ENCODE measurements at regions not wholly inside any gene's neighbourhood (a gene's known extent, or its start where the extent isn't known, plus 50 kb on each side); places are given as distances from the start of the nearest gene placed in this dataset.
A peak's percentile ranks its signal among the peaks of the same experiment; 100 is the strongest.
"Not testable (repeated sequence)": the region's sequence is repeated elsewhere in the genome, so short reads cannot be mapped to it uniquely, and the experiment has no call there.

DNA sequence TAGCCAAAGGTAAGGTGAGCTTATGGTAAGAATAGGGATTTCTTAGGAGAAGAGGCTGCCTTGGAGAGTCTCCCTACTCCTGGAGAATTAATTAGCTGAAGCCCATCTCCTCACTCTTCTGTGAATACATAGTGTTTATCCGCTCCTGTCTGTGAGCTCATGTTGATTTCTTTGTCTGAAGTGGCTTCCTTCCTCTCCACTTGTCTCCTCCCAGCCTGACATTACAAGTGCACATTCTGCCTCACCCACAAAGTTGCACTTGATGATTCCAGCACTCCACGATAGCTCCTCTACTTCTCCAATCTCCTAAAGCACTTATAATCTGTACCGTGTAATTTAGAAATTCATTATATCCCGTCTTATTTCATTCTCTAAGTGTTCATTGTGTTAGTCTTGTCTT lies 287.2 kb downstream of the QKI start:
- no peak overlapping the region for H3K4me3 ChIP-seq (ENCODE audit: low read length)
- no peak for DNase-seq (ENCODE audit: low read depth, low spot score)

DNA sequence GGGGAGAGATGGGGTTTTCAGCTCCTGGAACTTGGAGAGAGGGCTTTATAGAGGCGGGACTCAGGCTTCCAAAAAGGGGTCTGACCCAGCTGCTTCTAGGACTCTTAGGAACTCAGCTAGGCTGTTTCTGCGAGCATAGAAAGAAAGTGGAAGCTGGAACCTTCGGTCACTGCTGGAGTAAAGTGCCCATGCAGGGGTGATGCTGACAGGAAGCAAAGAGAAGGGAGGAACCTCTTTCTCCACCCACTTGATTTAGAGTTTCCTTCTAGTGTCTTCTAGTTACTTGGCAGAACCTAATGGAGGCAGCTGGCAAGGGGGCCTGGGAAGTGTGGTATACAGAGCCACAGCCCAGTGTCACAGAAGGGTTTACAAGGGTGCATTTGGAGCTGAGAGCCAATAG lies 283.6 kb downstream of the QKI start:
- no peak overlapping the region for H3K4me3 ChIP-seq (ENCODE audit: low read length)
- DNase-seq (ENCODE audit: low read depth, low spot score), result no peak

DNA sequence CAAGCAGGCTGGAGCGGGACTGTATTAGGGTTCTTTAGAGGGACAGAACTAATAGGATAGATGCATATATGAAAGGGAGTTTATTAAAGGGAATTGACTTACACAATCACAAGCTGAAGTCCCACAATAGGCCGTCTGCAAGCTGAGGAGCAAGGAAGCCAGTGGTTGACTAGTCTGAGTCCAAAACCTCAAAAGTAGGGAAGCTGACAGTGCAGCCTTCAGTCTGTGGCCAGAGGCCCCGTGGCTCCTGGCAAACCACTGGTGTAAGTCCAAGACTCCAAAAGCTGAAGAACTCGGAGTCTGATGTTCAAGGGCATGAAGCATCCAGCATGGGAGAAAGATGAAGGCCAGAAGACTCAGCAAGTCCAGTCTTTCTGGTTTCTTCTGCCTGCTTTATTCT lies 281.8 kb downstream of the QKI start:
- not testable (repeated sequence) for DNase-seq (ENCODE audit: low read depth, low spot score); H3K4me3 ChIP-seq (ENCODE audit: low read length)

DNA sequence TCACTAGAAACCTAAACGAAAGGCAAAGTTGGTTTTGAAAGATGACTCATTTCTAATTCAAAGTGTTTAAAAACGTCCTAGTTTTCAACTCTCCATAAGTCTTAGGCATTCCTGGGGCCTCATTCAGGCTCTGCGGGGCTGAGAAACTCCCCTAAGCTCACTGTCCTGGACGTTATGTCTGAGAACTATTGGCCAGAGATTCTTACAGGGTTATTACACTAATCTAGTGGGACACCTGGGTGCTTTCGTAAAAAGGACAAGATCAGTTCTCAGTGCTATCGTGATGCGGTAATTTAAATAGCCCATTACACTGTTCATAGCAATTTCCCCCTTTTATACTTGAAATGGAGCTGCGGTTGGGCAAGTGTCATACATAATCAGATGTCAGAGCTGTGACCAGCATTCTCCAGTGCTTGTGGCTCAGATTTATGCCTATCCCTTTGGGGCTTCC lies 280.9 kb downstream of the QKI start:
- no peak overlapping the region for H3K4me3 ChIP-seq (ENCODE audit: low read length)

DNA sequence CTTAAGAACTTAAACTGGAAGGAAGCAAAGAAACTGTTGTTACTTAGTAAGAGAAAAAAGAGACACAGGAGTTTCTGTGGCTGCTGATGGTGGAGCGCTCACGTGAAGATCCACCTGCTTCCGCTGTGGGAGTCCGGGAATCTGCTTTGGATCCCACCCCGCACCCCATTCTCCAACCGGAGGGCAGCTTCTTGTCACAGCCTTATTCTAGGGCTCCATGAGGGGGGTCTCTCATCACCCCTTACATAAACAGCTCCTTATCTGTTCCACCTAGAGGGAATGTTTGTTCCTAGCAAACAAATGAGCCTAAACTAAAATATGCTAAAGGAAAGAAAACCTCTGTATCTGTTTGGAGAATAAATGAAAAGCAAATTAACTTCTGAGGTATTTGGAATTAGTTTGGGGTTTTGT lies 280.5 kb downstream of the QKI start:
- no peak for DNase-seq (ENCODE audit: low read depth, low spot score)
- no peak overlapping the region for H3K4me3 ChIP-seq (ENCODE audit: low read length)

More for the DNA sequence above, 280.9 kb downstream of the QKI start:
- DNase-seq (ENCODE audit: low read depth, low spot score), result no peak

DNA sequence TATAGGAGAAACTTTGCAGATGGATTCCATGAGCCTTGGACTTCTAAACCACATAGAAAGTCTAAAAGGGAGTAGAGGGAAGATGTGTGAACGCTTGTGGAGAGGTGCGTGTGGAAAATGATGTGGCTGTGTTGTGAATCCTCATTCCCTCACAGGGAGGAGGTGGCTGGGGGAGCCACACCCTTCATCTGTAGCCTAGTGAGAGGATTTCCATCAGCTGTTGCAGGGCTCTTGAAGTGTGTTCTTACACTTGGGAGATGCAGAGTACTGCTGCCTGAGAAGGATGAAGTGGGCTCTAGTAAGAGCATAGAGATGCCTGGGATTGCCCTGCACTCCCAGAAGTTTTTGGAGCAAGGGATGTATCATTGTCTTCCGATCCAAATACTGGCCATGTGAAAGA lies 279.6 kb downstream of the QKI start:
- DNase-seq (ENCODE audit: low read depth, low spot score), result no peak
- H3K4me3 ChIP-seq (ENCODE audit: low read length), result no peak overlapping the region

DNA sequence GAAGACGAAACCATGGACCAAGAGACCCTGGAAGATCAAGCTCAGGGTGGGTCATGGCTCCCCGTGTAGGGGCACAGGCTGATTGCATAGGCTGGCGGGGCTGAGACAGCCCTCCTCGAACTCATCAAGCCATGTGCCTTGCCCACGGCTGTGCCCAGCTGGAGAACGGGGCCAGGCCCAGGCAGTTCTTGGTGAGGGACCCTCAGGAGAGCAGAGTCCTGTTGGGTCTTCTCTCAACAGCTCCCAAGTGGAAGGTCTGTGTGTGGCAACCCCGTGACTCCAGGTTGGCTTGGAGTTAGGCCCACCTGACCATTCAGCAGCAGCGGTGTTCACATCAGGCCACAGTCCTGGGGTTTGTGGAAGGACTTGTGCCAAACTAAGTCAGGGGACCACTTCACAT lies 276.5 kb downstream of the QKI start:
- no peak overlapping the region for H3K4me3 ChIP-seq (ENCODE audit: low read length)
- no peak for DNase-seq (ENCODE audit: low read depth, low spot score)

DNA sequence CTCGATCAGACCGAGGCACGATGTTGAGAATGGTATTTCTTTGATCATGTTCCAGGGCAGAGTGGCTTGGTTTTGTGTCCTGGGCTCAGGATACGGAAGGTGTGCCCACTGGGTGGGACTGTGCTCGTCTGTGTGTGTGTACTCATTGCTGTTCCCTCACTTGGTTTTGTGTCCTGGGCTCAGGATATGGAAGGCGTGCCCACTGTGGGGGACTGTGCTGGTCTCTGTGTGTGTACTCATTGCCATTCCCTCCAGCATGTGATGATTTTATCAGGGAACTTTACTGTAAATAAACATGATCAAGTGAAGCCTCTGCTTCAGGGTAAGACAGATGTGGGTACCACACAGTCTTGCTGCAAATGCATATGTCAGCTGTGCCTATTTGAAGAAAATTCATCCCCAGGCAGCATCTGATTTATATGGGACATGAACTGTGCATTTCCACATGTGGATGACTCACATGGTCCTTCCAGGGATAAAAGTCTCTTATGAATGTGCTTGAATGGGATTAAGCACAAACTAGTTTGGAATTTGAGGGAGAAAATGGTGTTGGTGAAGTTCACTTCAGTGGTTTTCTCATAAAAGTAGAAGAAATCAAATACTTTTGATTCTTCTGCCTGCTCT lies 274.3 kb downstream of the QKI start:
- DNase-seq (ENCODE audit: low read depth, low spot score), result no peak
- no peak overlapping the region for H3K4me3 ChIP-seq (ENCODE audit: low read length)

DNA sequence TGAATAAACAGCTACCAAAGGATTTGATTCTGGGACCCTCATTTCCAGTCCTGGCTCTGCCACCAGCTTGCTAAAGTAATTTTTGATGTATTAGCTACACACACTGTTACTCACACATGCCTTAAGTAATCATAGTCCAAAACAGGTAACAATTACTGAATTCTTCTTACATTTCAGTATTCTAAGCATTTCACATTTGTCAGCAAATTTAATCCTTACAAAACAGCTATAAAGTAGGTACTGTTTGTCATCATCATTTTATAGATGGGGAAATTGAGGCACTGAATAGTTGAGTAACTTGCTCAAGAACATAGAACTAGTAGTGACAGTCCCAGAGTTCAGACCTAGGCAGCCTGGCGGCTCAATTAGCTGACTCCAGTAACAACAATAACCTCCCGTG lies 272.6 kb downstream of the QKI start:
- DNase-seq (ENCODE audit: low read depth, low spot score), result no peak
- no peak overlapping the region for H3K4me3 ChIP-seq (ENCODE audit: low read length)

DNA sequence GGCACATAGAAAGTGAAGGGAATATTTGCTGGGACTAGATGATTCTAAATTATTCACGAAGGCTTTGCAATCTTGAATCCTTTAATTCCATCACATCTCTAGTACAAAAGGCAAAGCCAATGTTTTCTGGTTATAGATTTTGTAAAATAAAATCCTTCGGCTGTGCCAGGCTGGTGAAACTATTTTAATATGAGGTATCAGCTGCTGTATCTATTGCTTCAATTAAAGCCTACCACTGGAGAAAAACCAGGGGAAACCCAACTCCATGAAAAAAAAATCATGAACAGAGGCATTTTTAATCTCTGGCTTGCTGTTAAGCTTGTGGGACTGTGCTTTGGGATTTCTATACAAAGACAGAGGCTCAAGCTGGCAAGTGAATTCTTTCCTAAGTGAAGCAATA lies 271.8 kb downstream of the QKI start:
- no peak for DNase-seq (ENCODE audit: low read depth, low spot score)
- no peak overlapping the region for H3K4me3 ChIP-seq (ENCODE audit: low read length)

DNA sequence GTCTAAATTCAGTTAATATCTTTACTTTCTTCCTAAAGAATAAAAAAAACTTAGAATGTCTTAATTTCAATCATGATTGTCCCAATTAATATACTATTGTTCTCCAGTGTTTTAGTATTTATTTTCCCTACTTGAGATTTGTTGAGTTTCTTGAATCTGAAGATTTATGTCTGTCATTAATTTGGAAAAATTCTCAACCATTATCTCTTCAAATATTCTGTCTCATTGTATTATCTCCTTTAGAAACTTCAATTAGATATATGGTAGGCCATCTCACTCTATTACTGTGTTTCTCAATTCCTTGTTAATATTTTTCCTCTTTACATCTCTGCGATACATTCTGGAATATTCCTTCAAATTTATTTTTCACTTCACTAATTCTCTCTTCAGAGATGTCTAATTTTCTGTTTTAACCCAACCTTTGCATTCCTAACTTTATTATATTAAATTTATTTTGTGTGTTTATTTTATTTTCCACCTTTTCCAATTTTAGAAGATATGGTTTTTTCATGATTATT lies 268.6 kb downstream of the QKI start:
- no peak for DNase-seq (ENCODE audit: low read depth, low spot score)
- H3K4me3 ChIP-seq (ENCODE audit: low read length), result no peak overlapping the region

DNA sequence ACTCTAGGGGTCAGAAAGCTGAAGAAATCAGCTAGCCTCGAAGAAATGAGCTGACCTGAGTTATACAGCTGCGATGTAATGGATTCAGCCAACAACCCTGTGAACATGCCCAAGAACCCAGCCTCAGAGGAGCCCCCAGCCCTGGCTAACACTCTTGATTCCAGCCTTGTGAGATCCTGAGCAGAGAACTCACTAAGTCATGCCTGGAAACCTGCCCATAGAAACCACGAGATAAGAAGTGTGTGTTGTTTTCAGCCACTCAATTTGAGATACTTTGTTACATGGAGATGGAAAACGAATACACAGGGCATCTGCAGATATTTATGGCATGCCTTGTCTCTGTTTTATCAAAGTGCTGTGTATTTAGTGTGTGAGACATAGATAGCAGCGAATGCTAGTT lies 265.2 kb downstream of the QKI start:
- DNase-seq (ENCODE audit: low read depth, low spot score), result no peak
- H3K4me3 ChIP-seq (ENCODE audit: low read length), result no peak overlapping the region

DNA sequence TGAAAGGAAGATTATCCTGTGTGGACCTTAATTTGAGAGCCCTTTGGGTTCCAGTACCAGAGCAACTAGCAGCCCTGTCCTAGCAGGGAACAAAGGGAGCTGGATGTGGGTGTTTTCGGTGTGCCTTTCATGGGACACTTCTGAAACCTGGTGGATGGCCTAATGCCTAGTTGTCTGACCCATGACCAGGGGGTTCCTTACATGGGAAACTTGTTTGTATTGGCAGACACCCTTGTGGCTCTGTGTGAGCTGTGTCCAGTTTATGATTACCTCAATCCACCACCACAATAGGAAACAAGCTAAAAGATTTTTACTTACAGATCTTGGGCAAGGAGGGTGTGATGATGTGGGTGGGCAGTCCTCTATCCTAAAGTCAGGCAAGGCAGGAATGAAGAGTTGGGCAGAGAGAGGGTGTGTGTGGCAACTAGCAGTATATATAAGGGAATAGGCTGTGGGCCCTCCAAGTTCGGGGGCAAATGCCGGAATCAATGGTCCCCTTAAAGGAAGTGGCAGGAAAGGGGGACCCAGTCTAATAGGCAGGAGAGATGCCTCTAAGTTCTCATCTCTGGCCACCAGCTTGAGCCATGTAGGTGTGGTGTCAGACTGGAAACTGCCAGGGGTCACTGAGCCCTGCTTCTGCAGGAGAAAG lies 264.6 kb downstream of the QKI start:
- H3K4me3 ChIP-seq (ENCODE audit: low read length), result no peak overlapping the region
- DNase-seq (ENCODE audit: low read depth, low spot score), result no peak

DNA sequence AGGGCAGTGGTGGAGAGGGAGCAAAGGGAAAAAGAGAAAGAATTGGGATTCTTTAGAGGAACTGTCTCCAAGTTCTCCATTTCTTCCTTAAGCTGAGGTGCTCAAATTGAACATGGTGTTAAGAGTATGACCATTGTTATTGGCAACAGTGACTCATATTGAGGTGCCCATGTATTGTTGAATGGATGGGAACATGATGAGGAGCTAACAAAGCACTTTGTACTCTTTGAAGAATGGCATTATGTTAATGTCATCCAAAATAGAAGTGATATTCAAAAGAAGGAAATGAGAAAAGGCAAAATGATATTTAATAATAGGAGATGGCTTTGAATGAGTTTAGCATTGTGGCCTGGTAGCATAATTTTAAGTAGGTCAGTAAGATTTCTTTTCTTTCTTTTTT lies 261.1 kb downstream of the QKI start:
- H3K4me3 ChIP-seq (ENCODE audit: low read length), result no peak overlapping the region
- no peak for DNase-seq (ENCODE audit: low read depth, low spot score)

DNA sequence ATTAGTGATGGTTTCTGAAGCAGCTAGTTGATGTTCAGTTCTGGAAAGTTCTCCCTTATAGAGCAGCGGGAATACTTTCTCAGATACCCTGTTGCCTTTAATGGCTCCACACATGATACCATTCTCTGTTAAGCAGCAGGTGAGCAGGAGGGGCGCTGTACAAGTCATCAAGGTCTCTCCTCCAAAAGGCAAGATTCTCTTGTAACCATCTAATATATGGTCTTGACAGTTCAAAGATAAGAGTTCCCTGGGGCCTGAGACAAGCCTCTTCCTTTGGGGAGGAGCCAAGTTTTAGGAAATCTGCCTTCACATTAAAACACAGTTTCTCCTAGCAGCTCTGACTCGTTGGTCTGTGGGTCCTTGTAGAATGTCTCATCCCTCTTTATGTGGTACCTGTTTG lies 258.2 kb downstream of the QKI start:
- DNase-seq (ENCODE audit: low read depth, low spot score), result no peak
- no peak overlapping the region for H3K4me3 ChIP-seq (ENCODE audit: low read length)

DNA sequence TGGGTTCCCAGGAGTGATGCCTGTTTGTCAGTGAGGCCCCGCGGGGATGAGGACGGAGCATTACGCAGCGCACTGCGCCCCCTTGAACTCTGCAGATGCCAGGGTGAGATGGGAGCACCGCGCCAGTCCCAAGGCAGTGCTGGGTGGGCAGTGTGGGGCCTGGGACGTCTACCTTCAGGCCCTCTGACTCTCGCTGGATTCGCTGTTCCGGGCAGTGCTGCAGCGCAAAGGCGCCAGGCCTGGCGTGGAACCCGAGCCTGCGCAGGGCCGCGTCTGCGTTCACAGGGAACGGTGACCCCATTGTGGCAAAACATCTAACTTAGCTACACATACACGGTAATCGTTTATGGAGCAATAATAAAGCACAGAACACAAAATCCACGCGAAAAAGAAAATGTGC lies 257.3 kb downstream of the QKI start:
- no peak overlapping the region for H3K4me3 ChIP-seq (ENCODE audit: low read length)
- DNase-seq (ENCODE audit: low read depth, low spot score), result no peak

DNA sequence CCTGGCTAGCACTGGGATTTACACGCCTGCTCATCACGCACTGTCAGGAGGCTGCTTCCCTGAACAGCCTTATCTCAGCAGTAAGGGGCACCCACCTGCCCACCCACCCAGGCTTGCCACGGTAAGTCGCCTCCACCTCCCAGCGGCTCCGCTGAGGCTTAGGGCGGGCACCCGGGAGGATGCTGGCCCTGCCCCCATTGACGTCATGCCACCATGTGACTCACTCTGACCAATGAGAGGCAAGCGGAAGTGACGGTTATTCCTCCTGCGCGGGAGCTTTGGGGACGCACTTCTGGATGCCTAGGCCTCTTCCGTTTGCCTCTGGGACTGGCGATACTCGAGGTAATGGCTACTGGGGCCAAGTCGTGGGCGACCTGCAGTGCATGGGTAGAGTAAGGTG lies 256.8 kb downstream of the QKI start:
- no peak for DNase-seq (ENCODE audit: low read depth, low spot score)
- H3K4me3 ChIP-seq (ENCODE audit: low read length), result no peak overlapping the region

DNA sequence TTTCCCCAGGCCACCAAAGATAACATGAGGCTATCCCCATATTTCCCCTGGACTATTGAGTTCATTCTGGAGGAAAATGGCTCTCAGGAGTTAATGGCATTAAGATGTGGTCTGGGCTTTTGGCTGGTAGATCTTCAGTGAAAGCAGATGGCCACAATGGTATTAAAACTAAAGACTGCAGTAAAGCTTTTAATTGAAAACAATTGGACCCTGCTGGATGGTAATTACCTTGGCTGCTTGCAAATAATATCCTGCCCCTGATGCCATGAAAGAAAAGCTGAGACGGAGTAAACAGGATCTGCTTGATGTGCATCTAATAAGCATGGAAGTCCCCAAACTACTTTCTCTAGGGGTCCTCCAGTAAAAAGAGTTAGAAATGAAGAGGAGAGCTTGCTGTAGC lies 255.8 kb downstream of the QKI start:
- no peak overlapping the region for H3K4me3 ChIP-seq (ENCODE audit: low read length)
- no peak for DNase-seq (ENCODE audit: low read depth, low spot score)

DNA sequence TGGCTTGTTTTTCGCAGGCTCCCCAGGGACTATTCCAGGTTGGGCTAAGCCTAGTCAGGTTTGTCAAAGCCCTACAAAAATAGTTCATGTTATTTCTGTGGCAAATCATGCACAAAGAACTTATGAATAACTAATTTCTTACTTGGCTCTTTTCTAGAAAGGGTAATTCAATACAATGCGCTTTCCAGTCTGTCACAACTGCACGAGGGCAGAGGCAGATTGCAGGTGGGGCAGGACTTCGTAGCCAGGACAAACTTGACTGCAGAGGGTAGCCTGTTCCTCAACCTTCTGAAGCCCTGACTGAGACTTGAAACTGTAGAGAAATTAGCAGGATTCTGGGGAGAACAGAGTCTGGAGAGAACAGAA lies 253.5 kb downstream of the QKI start:
- no peak overlapping the region for H3K4me3 ChIP-seq (ENCODE audit: low read length)
- DNase-seq (ENCODE audit: low read depth, low spot score), result no peak

DNA sequence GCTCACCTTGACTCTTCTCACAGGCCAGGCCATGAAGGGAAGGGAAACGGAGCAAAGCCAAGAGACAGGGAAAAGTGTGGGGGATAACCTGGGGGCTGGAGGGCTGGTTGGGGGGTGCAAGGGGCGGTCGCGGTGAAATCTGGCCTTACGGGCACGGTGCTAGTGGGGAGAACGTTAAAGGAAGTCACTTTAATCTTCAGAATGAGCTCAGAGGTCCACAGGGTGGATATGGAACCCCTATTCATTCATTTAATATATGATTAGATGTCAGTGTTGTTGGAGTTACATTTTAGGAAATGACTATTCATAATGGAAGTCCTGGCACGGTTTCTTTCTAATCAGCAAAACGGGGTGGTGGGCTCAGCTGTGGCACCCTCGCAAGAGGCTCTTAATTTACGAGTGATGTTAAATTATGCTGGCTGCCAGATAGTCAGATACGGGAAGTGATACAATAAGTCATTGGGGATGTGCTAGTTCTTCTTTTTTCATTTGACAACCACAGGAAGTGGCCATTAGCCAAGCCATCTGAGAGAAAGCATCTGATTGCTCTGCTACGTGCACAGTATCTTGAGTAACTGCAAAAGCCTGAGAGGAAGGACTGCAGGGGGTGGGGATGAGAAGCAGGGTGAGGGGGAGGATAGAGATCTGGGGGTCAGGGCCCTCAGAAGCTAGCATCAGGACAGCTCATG lies 253.0 kb downstream of the QKI start:
- DNase-seq (ENCODE audit: low read depth, low spot score), result peak; percentile 27
- H3K4me3 ChIP-seq (ENCODE audit: low read length), result no peak overlapping the region

DNA sequence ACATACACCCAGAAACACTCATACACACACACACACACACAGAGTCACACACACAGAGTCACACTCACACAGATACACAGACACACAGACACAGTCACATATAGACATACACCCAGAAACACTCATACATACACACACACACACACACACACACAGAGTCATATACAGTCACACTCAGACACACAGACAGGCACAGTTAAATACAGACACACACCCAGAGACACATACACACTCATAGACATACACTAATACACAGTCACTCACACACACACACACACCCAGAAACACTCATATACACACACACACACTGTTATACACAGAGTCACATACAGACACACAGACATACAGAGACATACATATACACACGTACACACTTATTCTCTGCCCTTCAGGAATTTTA lies 250.9 kb downstream of the QKI start:
- no peak for DNase-seq (ENCODE audit: low read depth, low spot score)
- H3K4me3 ChIP-seq (ENCODE audit: low read length), result no peak overlapping the region
